ENCODE measurements at regions not wholly inside any gene's neighbourhood (a gene's known extent, or its start where the extent isn't known, plus 50 kb on each side); places are given as distances from the start of the nearest gene placed in this dataset.
"Not testable (repeated sequence)": the region's sequence is repeated elsewhere in the genome, so short reads cannot be mapped to it uniquely, and the experiment has no call there.

GRCh38 chr2:55771612-55772011, 78.0 kb upstream of the PNPT1 start:
- DNase-seq, result peak; percentile 11

GRCh38 chr2:55768991-55769390, 75.3 kb upstream of the PNPT1 start:
- no peak for DNase-seq

GRCh38 chr2:55766947-55767346, 73.3 kb upstream of the PNPT1 start:
- no peak for DNase-seq

GRCh38 chr2:55765708-55766107, 72.1 kb upstream of the PNPT1 start:
- not testable (repeated sequence) for DNase-seq

- no peak for DNase-seq
These were observed 70.1 kb upstream of the PNPT1 start for GRCh38 chr2:55763721-55764120.

GRCh38 chr2:55761526-55761925, 67.9 kb upstream of the PNPT1 start:
- DNase-seq, result no peak

- no peak for DNase-seq
These were observed 67.4 kb upstream of the PNPT1 start for GRCh38 chr2:55761024-55761423.

GRCh38 chr2:55760125-55760524, 66.5 kb upstream of the PNPT1 start:
- DNase-seq, result no peak

GRCh38 chr2:55759271-55759921, 65.8 kb upstream of the PNPT1 start:
- no peak for DNase-seq

GRCh38 chr2:55751966-55752365, 58.3 kb upstream of the PNPT1 start:
- no peak for DNase-seq

- DNase-seq, result no peak
These were observed 49.9 kb upstream of the PNPT1 start for GRCh38 chr2:55743583-55743982.
